ENCODE measurements at regions not wholly inside any gene's neighbourhood (a gene's known extent, or its start where the extent isn't known, plus 50 kb on each side); places are given as distances from the start of the nearest gene placed in this dataset.

DNA sequence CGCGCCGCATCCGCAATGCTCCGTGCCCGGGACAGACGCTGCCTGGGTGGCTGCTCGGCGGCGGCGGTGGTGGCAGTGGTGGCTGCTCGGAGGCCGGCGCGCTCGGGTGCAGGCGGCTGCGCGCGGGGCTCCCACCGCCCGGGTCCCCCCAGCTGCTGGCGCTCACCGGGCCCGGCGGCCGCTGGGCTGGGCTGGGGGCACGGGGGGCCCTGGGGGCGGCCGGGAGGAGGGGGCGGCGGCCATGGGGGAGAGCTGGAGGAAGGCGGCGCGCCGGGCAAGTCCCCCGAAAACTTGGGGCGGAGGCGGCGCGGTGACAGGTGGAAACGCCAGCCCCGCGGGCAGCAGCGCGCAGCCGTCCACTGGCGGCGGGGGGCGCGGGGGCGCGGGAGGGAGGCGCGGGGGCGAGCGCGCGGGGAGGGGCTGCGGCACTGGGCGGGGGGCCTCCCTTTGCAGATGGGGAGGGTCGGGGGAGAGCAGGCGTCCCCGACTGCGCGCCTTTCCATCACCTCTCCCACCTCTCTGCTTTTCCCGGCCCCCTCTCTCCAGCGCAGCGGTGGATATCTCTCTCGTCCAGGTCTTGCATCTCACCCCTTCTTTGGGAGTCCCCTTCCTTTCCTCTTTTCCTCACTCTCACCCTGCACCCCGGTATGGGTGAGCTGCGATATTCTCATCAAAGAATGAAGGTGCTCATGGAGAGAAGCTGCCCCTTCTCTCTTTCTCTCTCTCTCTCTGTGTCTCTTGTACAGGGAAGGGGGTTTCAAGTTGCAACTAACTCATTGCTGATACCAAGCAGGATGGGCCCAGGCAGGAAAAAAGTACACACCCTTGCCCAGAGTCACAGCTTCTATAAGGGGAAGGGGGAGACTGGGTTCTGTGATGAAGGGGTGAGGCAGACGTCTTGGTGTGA, 83.7 kb upstream of the DHRSX start:
- Histone ChIP-seq H3K27me3 (ENCODE audit: control insufficient read depth, low read length) (peaks cover 32% of the 10 kb centered on the region), H3K9me3 (ENCODE audit: control insufficient read depth, insufficient read depth, low read length) (no peaks in the 10 kb centered on the region), H3K79me2 (ENCODE audit: control insufficient read depth, low read length) (no peaks in the 10 kb centered on the region), H3K4me2 (ENCODE audit: low read length) (no peak overlapping the region), H3K4me3 (ENCODE audit: low read length) (no peak overlapping the region), H3K27ac (ENCODE audit: low read depth, low read length) (no peak overlapping the region), H3K36me3 (ENCODE audit: control insufficient read depth, low read length) (no peaks in the 10 kb centered on the region), H3K9me2 (replicated peaks; ENCODE audit: control insufficient read depth, low read length) (no peaks in the 10 kb centered on the region), H4K20me1 (ENCODE audit: control insufficient read depth, insufficient read depth, low read depth, low read length) (no peaks in the 10 kb centered on the region), H3K4me1 (ENCODE audit: control insufficient read depth, low read length) (peaks cover 1% of the 10 kb centered on the region), H3F3A (ENCODE audit: control insufficient read depth, insufficient read depth) (no peaks in the 10 kb centered on the region)
- no peak for TF ChIP-seq EZH2phosphoT487 (IDR thresholded peaks at IDR 0.05; ENCODE audit: borderline replicate concordance, low read length)
- TF ChIP-seq, protein P1, sequence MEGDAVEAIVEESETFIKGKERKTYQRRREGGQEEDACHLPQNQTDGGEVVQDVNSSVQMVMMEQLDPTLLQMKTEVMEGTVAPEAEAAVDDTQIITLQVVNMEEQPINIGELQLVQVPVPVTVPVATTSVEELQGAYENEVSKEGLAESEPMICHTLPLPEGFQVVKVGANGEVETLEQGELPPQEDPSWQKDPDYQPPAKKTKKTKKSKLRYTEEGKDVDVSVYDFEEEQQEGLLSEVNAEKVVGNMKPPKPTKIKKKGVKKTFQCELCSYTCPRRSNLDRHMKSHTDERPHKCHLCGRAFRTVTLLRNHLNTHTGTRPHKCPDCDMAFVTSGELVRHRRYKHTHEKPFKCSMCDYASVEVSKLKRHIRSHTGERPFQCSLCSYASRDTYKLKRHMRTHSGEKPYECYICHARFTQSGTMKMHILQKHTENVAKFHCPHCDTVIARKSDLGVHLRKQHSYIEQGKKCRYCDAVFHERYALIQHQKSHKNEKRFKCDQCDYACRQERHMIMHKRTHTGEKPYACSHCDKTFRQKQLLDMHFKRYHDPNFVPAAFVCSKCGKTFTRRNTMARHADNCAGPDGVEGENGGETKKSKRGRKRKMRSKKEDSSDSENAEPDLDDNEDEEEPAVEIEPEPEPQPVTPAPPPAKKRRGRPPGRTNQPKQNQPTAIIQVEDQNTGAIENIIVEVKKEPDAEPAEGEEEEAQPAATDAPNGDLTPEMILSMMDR (IDR thresholded peaks at IDR 0.05; ENCODE audit: low read depth, low read length, poor library complexity, severe bottlenecking): no peak

DNA sequence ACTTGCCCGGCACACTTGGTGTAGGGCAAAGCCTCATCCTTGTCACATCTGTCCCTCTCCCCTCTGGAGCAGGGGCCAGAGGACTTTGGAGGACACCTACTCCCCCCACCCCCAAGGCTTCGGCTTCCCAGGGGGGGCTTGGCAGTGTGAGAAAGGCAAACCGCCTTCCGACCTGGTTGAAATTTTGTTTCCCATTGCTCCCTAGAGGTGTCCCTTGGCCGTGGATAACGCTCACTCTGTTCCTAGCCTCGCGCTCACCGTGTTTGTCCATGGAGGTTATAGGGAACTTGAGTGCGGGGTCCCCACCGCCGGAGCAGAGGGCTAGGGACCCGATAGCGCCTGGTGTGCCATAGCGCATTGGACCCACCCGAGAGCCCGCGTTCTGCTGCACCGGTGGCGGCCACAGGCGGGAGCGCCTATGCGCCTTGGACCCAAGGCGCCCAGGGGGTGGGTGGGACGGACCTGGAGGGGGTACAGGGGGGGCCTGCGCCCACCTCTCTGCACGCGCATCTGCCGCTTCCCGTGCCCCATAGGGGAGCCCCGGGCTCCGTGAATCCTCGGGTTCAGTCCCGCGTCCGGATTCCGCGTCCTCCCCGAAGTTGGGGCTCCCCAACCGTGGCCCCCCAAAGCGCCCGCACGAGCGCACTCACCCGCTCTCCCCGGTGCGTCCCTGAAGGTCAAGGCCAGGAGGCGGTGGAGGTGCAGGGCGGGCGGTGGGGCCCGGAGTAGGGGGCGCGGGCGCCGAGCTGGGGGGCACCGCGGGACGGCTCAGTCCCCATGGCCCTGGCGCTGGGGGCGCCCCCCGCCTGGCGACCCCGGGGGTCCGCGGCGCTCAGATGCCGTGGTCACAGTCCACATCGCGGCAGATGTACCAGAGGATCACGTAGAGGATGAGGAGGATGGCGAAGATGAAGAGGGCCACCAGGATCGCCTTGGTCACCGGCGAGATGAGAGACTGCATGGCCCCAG, 82.7 kb upstream of the DHRSX start:
- no peaks in the 10 kb centered on the region for H3F3A ChIP-seq (ENCODE audit: control insufficient read depth, insufficient read depth)
- no peak overlapping the region for H3K4me2 ChIP-seq (ENCODE audit: low read length)
- no peak overlapping the region for H3K27ac ChIP-seq (ENCODE audit: low read depth, low read length)
- TF ChIP-seq, protein P1 (IDR thresholded peaks at IDR 0.05; ENCODE audit: low read depth, low read length, poor library complexity, severe bottlenecking): no peak
- TF ChIP-seq EZH2phosphoT487 (IDR thresholded peaks at IDR 0.05; ENCODE audit: borderline replicate concordance, low read length): no peak
- peaks cover 11% of the 10 kb centered on the region for H3K4me1 ChIP-seq (ENCODE audit: control insufficient read depth, low read length)
- no peaks in the 10 kb centered on the region for H3K36me3 ChIP-seq (ENCODE audit: control insufficient read depth, low read length)
- no peaks in the 10 kb centered on the region for H4K20me1 ChIP-seq (ENCODE audit: control insufficient read depth, insufficient read depth, low read depth, low read length)
- H3K9me3 ChIP-seq (ENCODE audit: control insufficient read depth, insufficient read depth, low read length): no peaks in the 10 kb centered on the region
- peaks cover 32% of the 10 kb centered on the region for H3K27me3 ChIP-seq (ENCODE audit: control insufficient read depth, low read length)
- H3K79me2 ChIP-seq (ENCODE audit: control insufficient read depth, low read length): no peaks in the 10 kb centered on the region
- no peak overlapping the region for H3K4me3 ChIP-seq (ENCODE audit: low read length)
- no peaks in the 10 kb centered on the region for H3K9me2 ChIP-seq (replicated peaks; ENCODE audit: control insufficient read depth, low read length)

DNA sequence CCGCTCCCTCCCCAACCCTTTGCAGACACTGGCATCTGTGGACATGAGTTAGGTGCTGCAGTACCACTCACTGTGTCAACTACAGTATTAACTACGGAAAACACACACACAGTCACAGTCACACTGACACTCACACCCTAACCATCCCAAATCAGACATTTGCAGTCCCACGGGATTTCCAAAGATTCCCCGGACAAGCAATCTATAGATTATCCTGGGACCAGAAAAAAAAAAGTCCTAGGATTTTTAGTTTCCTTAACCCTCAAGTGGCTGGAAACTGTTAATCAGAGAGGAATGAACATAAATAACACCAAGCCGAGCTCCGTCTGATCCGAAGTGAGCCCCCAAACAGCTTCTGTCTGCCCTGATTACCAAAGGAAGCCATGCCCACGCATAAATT, 81.9 kb upstream of the DHRSX start:
- Histone ChIP-seq H3K27ac (ENCODE audit: low read depth, low read length) (no peak overlapping the region), H3F3A (ENCODE audit: control insufficient read depth, insufficient read depth) (no peaks in the 10 kb centered on the region), H4K20me1 (ENCODE audit: control insufficient read depth, insufficient read depth, low read depth, low read length) (no peaks in the 10 kb centered on the region), H3K79me2 (ENCODE audit: control insufficient read depth, low read length) (no peaks in the 10 kb centered on the region), H3K9me2 (replicated peaks; ENCODE audit: control insufficient read depth, low read length) (no peaks in the 10 kb centered on the region), H3K27me3 (ENCODE audit: control insufficient read depth, low read length) (peaks cover 32% of the 10 kb centered on the region), H3K4me3 (ENCODE audit: low read length) (no peak overlapping the region), H3K36me3 (ENCODE audit: control insufficient read depth, low read length) (no peaks in the 10 kb centered on the region), H3K4me2 (ENCODE audit: low read length) (no peak overlapping the region), H3K9me3 (ENCODE audit: control insufficient read depth, insufficient read depth, low read length) (no peaks in the 10 kb centered on the region), H3K4me1 (ENCODE audit: control insufficient read depth, low read length) (peaks cover 20% of the 10 kb centered on the region)
- TF ChIP-seq, protein P1 (IDR thresholded peaks at IDR 0.05; ENCODE audit: low read depth, low read length, poor library complexity, severe bottlenecking): no peak

Measured in DOHH2 (cell line).